Mesendoderm (in vitro differentiated cells): ENCODE measurements at regions not wholly inside any gene's neighbourhood (a gene's known extent, or its start where the extent isn't known, plus 50 kb on each side); places are given as distances from the start of the nearest gene placed in this dataset.

ENCODE experiments used
- DNase-seq: peaks from one replicate; pipeline ENCODE4 v3.0.0; 2013
- H2AK5ac ChIP-seq: 2 replicates; pipeline ENCODE4 v1.6.1; 2013; ENCODE audit warnings: low read length, inconsistent platforms
- H2BK120ac ChIP-seq: 2 replicates; pipeline ENCODE4 v1.6.1; 2013; ENCODE audit warnings: low read depth, mild to moderate bottlenecking, low read length, moderate library complexity, mixed read lengths
- H2BK15ac ChIP-seq: replicated peaks from 2 replicates; pipeline ENCODE4 v1.6.1; 2013; ENCODE audit warnings: low read depth, mild to moderate bottlenecking, moderate library complexity
- H2BK5ac ChIP-seq: 2 replicates; pipeline ENCODE4 v1.6.1; 2013; ENCODE audit warnings: low read length, inconsistent platforms
- H3K18ac ChIP-seq: 2 replicates; pipeline ENCODE4 v1.6.1; 2013; ENCODE audit warnings: mild to moderate bottlenecking, low read length, mixed read lengths
- H3K23ac ChIP-seq: one replicate; pipeline ENCODE4 v1.6.1; 2013; ENCODE audit warnings: low read length
- H3K27ac ChIP-seq: 2 replicates; pipeline ENCODE4 v1.5.1; 2013; ENCODE audit warnings: low read depth, mild to moderate bottlenecking, inconsistent platforms, low read length, moderate library complexity
- H3K27me3 ChIP-seq: 2 replicates; pipeline ENCODE4 v1.6.1; 2013; ENCODE audit warnings: low read length, control low read depth, mild to moderate bottlenecking, inconsistent platforms; ENCODE audit not compliant: insufficient read depth, poor library complexity
- H3K36me3 ChIP-seq: 2 replicates; pipeline ENCODE4 v1.6.1; 2013; ENCODE audit warnings: low read length, inconsistent platforms; ENCODE audit not compliant: control insufficient read depth, insufficient read depth
- H3K4ac ChIP-seq: one replicate; pipeline ENCODE4 v1.6.1; 2013; ENCODE audit warnings: low read depth, mild to moderate bottlenecking, low read length, moderate library complexity
- H3K4me1 ChIP-seq: 2 replicates; pipeline ENCODE4 v1.6.1; 2013; ENCODE audit warnings: low read depth, low read length, inconsistent platforms; ENCODE audit not compliant: control insufficient read depth
- H3K4me2 ChIP-seq: 2 replicates; pipeline ENCODE4 v1.6.1; 2013; ENCODE audit warnings: low read length
- H3K4me3 ChIP-seq: 2 replicates; pipeline ENCODE4 v1.5.1; 2013; ENCODE audit warnings: mild to moderate bottlenecking, low read length
- H3K56ac ChIP-seq: one replicate; pipeline ENCODE4 v1.6.1; 2013; ENCODE audit warnings: low read length
- H3K79me1 ChIP-seq: 2 replicates; pipeline ENCODE4 v1.6.1; 2013; ENCODE audit warnings: low read length, inconsistent platforms
- H3K79me2 ChIP-seq: 2 replicates; pipeline ENCODE4 v1.6.1; 2013; ENCODE audit warnings: mild to moderate bottlenecking, low read length; ENCODE audit not compliant: control insufficient read depth, insufficient read depth
- H3K9ac ChIP-seq: 2 replicates; pipeline ENCODE4 v1.6.1; 2013; ENCODE audit warnings: low read length, inconsistent platforms
- H4K5ac ChIP-seq: one replicate; pipeline ENCODE4 v1.6.1; 2013; ENCODE audit warnings: low read length
- H4K8ac ChIP-seq: one replicate; pipeline ENCODE4 v1.6.1; 2013; ENCODE audit warnings: low read depth, mild to moderate bottlenecking, control low read depth, low read length, moderate library complexity
- WGBS: extraction: QIAGEN DNeasy Blood & Tissue Kit; methylation state at CpG from one replicate; pipeline ENCODE4 v1.1.7; 2013; ENCODE audit warnings: low lambda C conversion rate, missing lambda C conversion rate; ENCODE audit not compliant: insufficient coverage; ENCODE audit errors: extremely low coverage; 5-methylcytosine and 5-hydroxymethylcytosine counted together

DNA sequence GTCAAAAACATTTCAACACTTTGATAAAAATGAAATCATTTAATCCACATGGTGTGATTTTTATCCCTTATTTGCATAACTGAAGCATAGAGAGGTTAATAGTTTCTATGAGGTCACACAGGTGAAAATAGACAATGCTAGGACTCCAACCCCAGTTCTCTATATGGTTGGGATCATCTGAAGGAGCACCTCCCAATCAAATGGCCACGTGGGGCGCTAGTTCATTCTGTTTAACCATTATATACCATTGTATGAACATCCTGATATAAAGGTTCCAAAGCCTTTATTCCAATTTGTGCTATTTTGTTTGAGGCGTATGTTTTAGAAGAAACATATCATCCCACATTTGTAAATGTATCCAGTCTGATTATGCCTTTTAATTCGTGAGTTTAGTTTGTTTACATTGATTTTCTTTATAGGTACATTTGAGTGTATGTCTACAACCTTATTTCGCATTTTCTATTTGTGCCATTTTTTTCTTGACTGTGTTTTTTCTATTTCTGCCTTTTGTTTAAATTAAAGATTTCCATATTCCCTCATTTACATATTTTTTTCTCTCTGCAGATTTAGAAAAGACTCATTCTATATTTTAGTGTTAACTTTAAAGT lies 1092.0 kb downstream of the MAT2B start:
- Histone ChIP-seq H4K5ac (no peak overlapping the region), H4K8ac (no peak overlapping the region), H3K18ac (no peak overlapping the region), H2AK5ac (no peak overlapping the region), H2BK120ac (no peak overlapping the region), H2BK15ac (no peak overlapping the region), H3K56ac (no peak overlapping the region), H2BK5ac (no peak overlapping the region), H3K4me1 (no peaks in the 10 kb centered on the region), H3K27ac (no peak overlapping the region), H3K27me3 (no peaks in the 10 kb centered on the region), H3K9ac (no peak overlapping the region), H3K79me2 (no peaks in the 10 kb centered on the region), H3K4ac (no peak overlapping the region), H3K79me1 (no peaks in the 10 kb centered on the region), H3K4me2 (no peak overlapping the region), H3K36me3 (no peaks in the 10 kb centered on the region), H3K23ac (no peak overlapping the region), H3K4me3 (no peak overlapping the region)
- WGBS, result no CpG with 5 or more reads among the region's 5 CpGs
- DNase-seq, result peak; percentile 48

DNA sequence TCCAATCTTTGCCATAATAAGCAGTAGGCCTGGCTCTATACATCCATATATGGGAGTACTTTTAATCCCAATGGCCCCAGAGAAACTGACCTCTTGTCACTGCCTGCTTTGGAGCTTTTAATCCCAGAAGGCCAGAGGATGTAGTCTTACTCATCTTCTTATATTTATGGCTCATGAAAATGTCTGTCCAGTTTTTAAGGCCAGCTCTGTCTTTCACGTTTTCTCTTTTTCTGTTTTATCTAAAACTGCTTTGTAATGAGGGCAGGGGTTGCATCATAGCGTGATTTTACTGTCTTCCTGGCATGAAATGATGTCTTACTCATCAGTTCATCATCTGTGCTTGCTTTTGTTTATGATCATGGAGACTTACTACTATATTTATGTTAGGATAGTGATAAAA lies 1094.9 kb downstream of the MAT2B start:
- Histone ChIP-seq H3K79me2 (no peaks in the 10 kb centered on the region), H3K18ac (no peak overlapping the region), H3K56ac (no peak overlapping the region), H2BK5ac (no peak overlapping the region), H4K8ac (no peak overlapping the region), H4K5ac (no peak overlapping the region), H3K79me1 (no peaks in the 10 kb centered on the region), H3K27me3 (no peaks in the 10 kb centered on the region), H2AK5ac (no peak overlapping the region), H3K4me1 (no peaks in the 10 kb centered on the region), H3K4me2 (no peak overlapping the region), H3K36me3 (no peaks in the 10 kb centered on the region), H3K23ac (no peak overlapping the region), H2BK120ac (no peak overlapping the region), H2BK15ac (no peak overlapping the region), H3K27ac (no peak overlapping the region), H3K9ac (no peak overlapping the region), H3K4ac (no peak overlapping the region), H3K4me3 (no peak overlapping the region)
- no peak for DNase-seq
- no CpG with 5 or more reads among the region's 2 CpGs for WGBS

DNA sequence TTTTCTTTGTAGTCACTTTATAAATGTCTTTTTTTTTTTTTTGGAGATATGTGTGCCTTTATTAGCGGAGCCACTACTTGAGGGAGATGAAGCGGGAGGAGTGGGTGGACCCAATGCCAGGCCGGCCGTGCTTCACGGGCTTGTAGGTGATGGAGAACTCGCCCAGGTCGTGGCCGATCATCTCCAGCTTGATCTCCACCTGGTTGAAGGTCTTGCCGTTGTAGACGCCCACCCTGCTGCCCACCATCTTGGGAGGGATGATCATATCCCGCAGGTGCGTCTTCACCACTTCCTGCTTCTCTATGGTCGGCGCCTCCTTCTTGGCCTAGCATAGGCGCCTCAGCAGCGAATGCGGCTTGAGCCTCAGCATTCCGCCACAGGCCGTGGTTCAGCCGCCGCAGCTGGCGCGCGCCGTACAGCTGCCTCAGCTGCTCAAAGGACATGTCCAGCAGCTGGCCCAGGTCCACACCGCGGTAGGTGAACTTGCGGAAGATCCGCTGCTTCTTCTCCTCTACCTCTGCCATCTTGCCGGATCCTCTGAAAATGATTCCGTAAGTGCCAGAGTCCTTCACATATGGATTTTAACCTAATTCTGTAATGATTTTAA lies 1095.6 kb downstream of the MAT2B start:
- no CpG with 5 or more reads among the region's 31 CpGs for WGBS
- Histone ChIP-seq H4K8ac (no peak overlapping the region), H2BK5ac (no peak overlapping the region), H2BK15ac (no peak overlapping the region), H3K4me1 (no peaks in the 10 kb centered on the region), H3K4me3 (no peak overlapping the region), H3K4me2 (no peak overlapping the region), H3K27ac (no peak overlapping the region), H3K23ac (no peak overlapping the region), H3K36me3 (no peaks in the 10 kb centered on the region), H3K18ac (no peak overlapping the region), H3K79me2 (no peaks in the 10 kb centered on the region), H3K56ac (no peak overlapping the region), H2BK120ac (no peak overlapping the region), H3K27me3 (no peaks in the 10 kb centered on the region), H3K4ac (no peak overlapping the region), H2AK5ac (no peak overlapping the region), H3K79me1 (no peaks in the 10 kb centered on the region), H3K9ac (no peak overlapping the region), H4K5ac (no peak overlapping the region)
- DNase-seq, result no peak

DNA sequence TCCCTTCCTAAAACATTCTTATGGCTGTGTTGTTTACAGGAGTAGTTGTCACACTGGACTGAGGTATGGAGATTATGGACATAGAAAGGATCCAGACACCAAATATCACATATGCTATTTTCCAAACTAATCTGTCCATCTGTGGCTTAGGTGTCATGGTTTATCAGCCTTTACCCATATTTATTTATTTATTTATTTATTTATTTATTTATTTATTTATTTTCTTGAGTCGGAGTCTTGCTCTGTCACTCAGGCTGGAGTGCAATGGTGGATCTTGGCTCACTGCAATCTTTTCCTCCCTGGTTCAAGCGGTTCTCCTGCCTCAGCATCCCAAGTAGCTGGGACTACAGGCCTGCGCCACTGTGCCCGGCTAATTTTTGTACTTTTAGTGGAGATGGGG lies 1103.1 kb downstream of the MAT2B start:
- Histone ChIP-seq H3K4ac (no peak overlapping the region), H3K56ac (no peak overlapping the region), H3K27ac (no peak overlapping the region), H4K5ac (no peak overlapping the region), H3K79me2 (no peaks in the 10 kb centered on the region), H2AK5ac (no peak overlapping the region), H3K18ac (no peak overlapping the region), H3K4me3 (no peak overlapping the region), H3K36me3 (no peaks in the 10 kb centered on the region), H2BK15ac (no peak overlapping the region), H2BK5ac (no peak overlapping the region), H3K4me1 (no peaks in the 10 kb centered on the region), H2BK120ac (no peak overlapping the region), H3K79me1 (no peaks in the 10 kb centered on the region), H3K9ac (no peak overlapping the region), H3K4me2 (no peak overlapping the region), H3K27me3 (no peaks in the 10 kb centered on the region), H3K23ac (no peak overlapping the region), H4K8ac (no peak overlapping the region)
- DNase-seq, result no peak
- no CpG with 5 or more reads among the region's 4 CpGs for WGBS

DNA sequence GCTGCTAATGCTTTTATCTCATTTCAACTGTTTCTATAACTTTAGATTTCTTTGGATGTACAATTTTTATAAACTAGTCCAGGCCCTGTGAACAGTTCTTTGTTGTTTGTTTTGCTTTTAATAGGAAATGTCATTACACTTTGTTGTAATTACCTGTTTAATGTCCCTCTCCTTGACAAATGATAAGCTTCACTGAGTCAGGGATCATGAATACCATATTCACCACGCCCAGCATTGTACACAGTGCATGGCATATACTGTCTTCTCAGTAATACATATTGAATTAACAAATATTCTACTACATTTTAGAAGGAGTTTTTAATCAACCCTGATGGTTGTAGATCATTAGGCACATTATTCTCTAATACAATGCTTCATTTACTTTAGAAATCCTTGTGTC lies 1105.0 kb downstream of the MAT2B start:
- Histone ChIP-seq H3K4me2 (no peak overlapping the region), H3K27me3 (no peaks in the 10 kb centered on the region), H2BK5ac (no peak overlapping the region), H3K9ac (no peak overlapping the region), H3K4me3 (no peak overlapping the region), H3K79me1 (no peaks in the 10 kb centered on the region), H2BK15ac (no peak overlapping the region), H4K5ac (no peak overlapping the region), H3K4ac (no peak overlapping the region), H3K36me3 (no peaks in the 10 kb centered on the region), H4K8ac (no peak overlapping the region), H3K56ac (no peak overlapping the region), H3K18ac (no peak overlapping the region), H3K4me1 (no peaks in the 10 kb centered on the region), H3K79me2 (no peaks in the 10 kb centered on the region), H3K27ac (no peak overlapping the region), H2AK5ac (no peak overlapping the region), H2BK120ac (no peak overlapping the region), H3K23ac (no peak overlapping the region)
- WGBS, result no CpG with 5 or more reads among the region's 1 CpG
- no peak for DNase-seq

- H3K79me2 ChIP-seq, result no peaks in the 10 kb centered on the region
- H3K4ac ChIP-seq, result no peak overlapping the region
- no peak overlapping the region for H4K5ac ChIP-seq
- H2BK15ac ChIP-seq, result no peak overlapping the region
- no peaks in the 10 kb centered on the region for H3K36me3 ChIP-seq
- no peak overlapping the region for H3K56ac ChIP-seq
- H2AK5ac ChIP-seq, result no peak overlapping the region
- no peak overlapping the region for H3K23ac ChIP-seq
- H3K4me1 ChIP-seq, result no peaks in the 10 kb centered on the region
- H2BK120ac ChIP-seq, result no peak overlapping the region
- H3K27me3 ChIP-seq, result no peaks in the 10 kb centered on the region
- no peak overlapping the region for H3K18ac ChIP-seq
- H2BK5ac ChIP-seq, result no peak overlapping the region
- no peak for DNase-seq
- H3K27ac ChIP-seq, result no peak overlapping the region
- H3K79me1 ChIP-seq, result no peaks in the 10 kb centered on the region
- H3K4me3 ChIP-seq, result no peak overlapping the region
- H3K9ac ChIP-seq, result no peak overlapping the region
- no peak overlapping the region for H4K8ac ChIP-seq
- no peak overlapping the region for H3K4me2 ChIP-seq
Measured at GRCh38 chr5:164614707-164615106, 1109.3 kb downstream of the MAT2B start.
